ENCODE measurements at regions not wholly inside any gene's neighbourhood (a gene's known extent, or its start where the extent isn't known, plus 50 kb on each side); places are given as distances from the start of the nearest gene placed in this dataset.

- TF ChIP-seq EP300 (IDR thresholded peaks at IDR 0.05) (no peak), MAX (IDR thresholded peaks at IDR 0.05) (no peak), CTCF (IDR thresholded peaks at IDR 0.05) (no peak), HMGXB4 (CRISPR knock-in tag; IDR thresholded peaks at IDR 0.05; ENCODE audit: borderline replicate concordance) (no peak), CEBPB (IDR thresholded peaks at IDR 0.05) (no peak), HDAC2 (IDR thresholded peaks at IDR 0.05) (no peak), ESRRA (IDR thresholded peaks at IDR 0.05; ENCODE audit: borderline replicate concordance, low read length) (no peak), NR3C1 (IDR thresholded peaks at IDR 0.05) (no peak)
These were observed 544.4 kb downstream of the PLPP3 start for GRCh38 chr1:56034847-56035481.
